ENCODE measurements at regions not wholly inside any gene's neighbourhood (a gene's known extent, or its start where the extent isn't known, plus 50 kb on each side); places are given as distances from the start of the nearest gene placed in this dataset.

GRCh38 chr10:29176845-29177832 lies 111.7 kb upstream of the LYZL1 start:
- intact Hi-C loops (cut with DNase I; ENCODE audit: low total_unique reads), result no loop called here
- TF ChIP-seq POLR2A (IDR thresholded peaks at IDR 0.05), result no peak
- TF ChIP-seq CTCF (IDR thresholded peaks at IDR 0.05), result no peak
- DNase-seq (ENCODE audit: low spot score in 2 of 2), result no peak
- 26 to 28% methylated on average over 7 of the region's 7 CpGs for WGBS, 2 donors
- H3K4me3 ChIP-seq (ENCODE audit: low read depth, poor library complexity, severe bottlenecking), result no peak overlapping the region

DNA sequence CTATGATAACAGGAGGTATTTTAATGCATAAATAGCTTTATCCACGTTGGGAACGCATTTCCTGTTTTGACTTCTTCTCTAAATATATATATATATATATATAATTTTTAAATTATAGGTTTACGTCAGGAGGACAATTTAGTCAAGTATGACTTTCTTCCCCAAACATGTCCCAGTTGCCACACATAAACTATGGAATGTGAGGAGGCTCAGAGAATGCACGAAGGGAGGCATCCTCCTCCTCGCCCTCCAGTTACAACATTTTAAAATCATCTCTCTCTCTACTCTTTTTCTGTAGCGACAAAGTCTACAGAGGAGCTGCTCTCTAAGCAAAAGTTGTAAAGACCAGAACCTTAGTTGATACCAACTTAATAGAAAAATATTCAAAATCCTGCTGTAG lies 106.9 kb upstream of the LYZL1 start:
- TF ChIP-seq POLR2A (IDR thresholded peaks at IDR 0.05), result no peak
- TF ChIP-seq CTCF (IDR thresholded peaks at IDR 0.05), result no peak
- no peak overlapping the region for H3K4me3 ChIP-seq (ENCODE audit: low read depth, poor library complexity, severe bottlenecking)
- 52 to 59% methylated on average over 6 of the region's 6 CpGs for WGBS, 2 donors
- no peak for DNase-seq (ENCODE audit: low spot score in 2 of 2)
- intact Hi-C loops (cut with DNase I; ENCODE audit: low total_unique reads), result no loop called here

GRCh38 chr10:29183301-29183945 lies 105.4 kb upstream of the LYZL1 start:
- TF ChIP-seq POLR2A (IDR thresholded peaks at IDR 0.05) (no peak), CTCF (IDR thresholded peaks at IDR 0.05) (no peak)
- WGBS, 2 donors, result 77 to 83% methylated on average over 6 of the region's 6 CpGs
- no peak for DNase-seq (ENCODE audit: low spot score in 2 of 2)
- no peak overlapping the region for H3K4me3 ChIP-seq (ENCODE audit: low read depth, poor library complexity, severe bottlenecking)
- intact Hi-C loops (cut with DNase I; ENCODE audit: low total_unique reads), result no loop called here

GRCh38 chr10:29184205-29185000 lies 104.5 kb upstream of the LYZL1 start:
- TF ChIP-seq POLR2A (IDR thresholded peaks at IDR 0.05), result no peak
- no peak overlapping the region for H3K4me3 ChIP-seq (ENCODE audit: low read depth, poor library complexity, severe bottlenecking)
- no peak for DNase-seq (ENCODE audit: low spot score in 2 of 2)
- 59 to 73% methylated on average over 4 of the region's 4 CpGs for WGBS, 2 donors
- intact Hi-C loops (cut with DNase I; ENCODE audit: low total_unique reads), result no loop called here

DNA sequence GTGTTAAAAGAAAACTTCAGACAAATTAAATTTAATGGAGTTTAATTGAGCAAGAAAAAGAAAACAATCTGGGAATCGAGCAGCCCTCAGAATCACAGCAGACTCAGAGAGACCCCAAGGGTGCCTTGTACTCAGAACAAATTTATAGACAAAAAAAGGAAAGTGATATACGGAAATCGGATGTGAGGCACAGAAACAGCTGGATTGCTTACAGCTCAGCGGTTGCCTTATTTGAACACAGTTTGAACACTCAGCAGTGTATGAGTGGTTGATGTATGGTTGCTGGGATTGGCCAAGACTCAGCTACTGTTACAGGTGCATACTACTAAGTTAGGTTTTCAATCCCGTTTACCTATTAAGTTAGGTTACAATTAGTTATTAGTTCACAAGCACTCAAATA lies 103.8 kb upstream of the LYZL1 start:
- H3K4me3 ChIP-seq (ENCODE audit: low read depth, poor library complexity, severe bottlenecking), result no peak overlapping the region
- 85 to 87% methylated on average over 5 of the region's 5 CpGs for WGBS, 2 donors
- intact Hi-C loops (cut with DNase I; ENCODE audit: low total_unique reads), result no loop called here
- no peak for TF ChIP-seq POLR2A (IDR thresholded peaks at IDR 0.05)
- no peak for TF ChIP-seq CTCF (IDR thresholded peaks at IDR 0.05)
- no peak for DNase-seq (ENCODE audit: low spot score in 2 of 2)

GRCh38 chr10:29186221-29186620 lies 102.6 kb upstream of the LYZL1 start:
- no peak overlapping the region for H3K4me3 ChIP-seq (ENCODE audit: low read depth, poor library complexity, severe bottlenecking)
- no peak for DNase-seq (ENCODE audit: low spot score in 2 of 2)
- TF ChIP-seq CTCF (IDR thresholded peaks at IDR 0.05) (no peak), POLR2A (IDR thresholded peaks at IDR 0.05) (no peak)
- 74 to 79% methylated on average over 3 of the region's 3 CpGs for WGBS, 2 donors
- intact Hi-C loops (cut with DNase I; ENCODE audit: low total_unique reads), result no loop called here

All from lower leg skin (tissue), 4 donors.